ENCODE measurements at regions not wholly inside any gene's neighbourhood (a gene's known extent, or its start where the extent isn't known, plus 50 kb on each side); places are given as distances from the start of the nearest gene placed in this dataset.

DNA sequence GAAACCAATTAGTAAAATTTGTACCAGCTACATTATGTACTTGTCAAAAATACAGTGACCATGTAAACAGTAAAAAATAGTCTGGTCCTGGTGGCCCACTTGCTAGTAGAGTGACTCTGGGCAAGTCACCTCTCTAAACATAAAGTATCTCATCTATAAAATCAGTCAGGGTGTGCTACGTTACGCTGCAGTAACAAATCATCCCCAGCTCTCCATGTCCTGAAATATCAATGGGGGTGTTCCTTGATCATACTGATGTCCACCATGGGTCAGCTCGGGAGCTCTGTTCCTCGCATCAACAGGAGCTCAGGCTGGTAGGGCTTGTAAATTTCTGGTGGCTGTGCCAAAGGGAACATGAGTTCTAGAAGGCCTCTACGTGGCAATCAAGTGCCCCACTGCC lies 268.6 kb downstream of the RAB28 start:
- TF ChIP-seq, protein P1, sequence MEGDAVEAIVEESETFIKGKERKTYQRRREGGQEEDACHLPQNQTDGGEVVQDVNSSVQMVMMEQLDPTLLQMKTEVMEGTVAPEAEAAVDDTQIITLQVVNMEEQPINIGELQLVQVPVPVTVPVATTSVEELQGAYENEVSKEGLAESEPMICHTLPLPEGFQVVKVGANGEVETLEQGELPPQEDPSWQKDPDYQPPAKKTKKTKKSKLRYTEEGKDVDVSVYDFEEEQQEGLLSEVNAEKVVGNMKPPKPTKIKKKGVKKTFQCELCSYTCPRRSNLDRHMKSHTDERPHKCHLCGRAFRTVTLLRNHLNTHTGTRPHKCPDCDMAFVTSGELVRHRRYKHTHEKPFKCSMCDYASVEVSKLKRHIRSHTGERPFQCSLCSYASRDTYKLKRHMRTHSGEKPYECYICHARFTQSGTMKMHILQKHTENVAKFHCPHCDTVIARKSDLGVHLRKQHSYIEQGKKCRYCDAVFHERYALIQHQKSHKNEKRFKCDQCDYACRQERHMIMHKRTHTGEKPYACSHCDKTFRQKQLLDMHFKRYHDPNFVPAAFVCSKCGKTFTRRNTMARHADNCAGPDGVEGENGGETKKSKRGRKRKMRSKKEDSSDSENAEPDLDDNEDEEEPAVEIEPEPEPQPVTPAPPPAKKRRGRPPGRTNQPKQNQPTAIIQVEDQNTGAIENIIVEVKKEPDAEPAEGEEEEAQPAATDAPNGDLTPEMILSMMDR (IDR thresholded peaks at IDR 0.05): no peak
- WGBS, 2 donors: 83 to 91% methylated on average over 5 of the region's 5 CpGs
- no peak for ATAC-seq

DNA sequence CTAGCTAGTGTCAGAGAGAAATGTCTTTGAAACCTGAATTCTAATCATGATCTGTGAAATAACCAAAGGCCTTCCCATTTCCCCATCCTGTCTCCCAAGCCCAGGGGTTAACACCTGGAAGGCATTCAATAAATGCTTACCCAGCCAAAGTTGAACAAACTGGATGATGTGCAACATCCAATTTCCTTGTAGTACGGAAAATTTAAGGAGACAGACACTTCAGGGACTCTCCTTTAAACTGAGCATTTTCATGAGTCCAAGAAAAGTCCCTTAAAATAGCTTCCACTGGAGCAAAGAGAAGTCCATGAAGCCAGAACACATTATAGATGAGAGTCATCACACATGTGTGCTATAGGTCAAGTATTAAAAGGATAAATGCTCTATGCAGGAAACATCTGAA lies 271.2 kb downstream of the RAB28 start:
- TF ChIP-seq, protein P1 (IDR thresholded peaks at IDR 0.05): no peak
- Histone ChIP-seq H3K4me1 (peaks cover 0 to 3% (median 0%) of the 10 kb centered on the region in 9 donors), H3K4me3 (no peak overlapping the region), H3K27me3 (no peaks in the 10 kb centered on the region), H3K27ac (no peak overlapping the region), H3K36me3 (no peaks in the 10 kb centered on the region), H3K9me3 (peaks cover 0 to 10% (median 0%) of the 10 kb centered on the region in 11 donors)
- WGBS, 2 donors: 79 to 91% methylated on average over 1 of the region's 1 CpG
- DNase-seq (no peak), ATAC-seq (no peak)
- intact Hi-C loops (cut with DNase I): no loop called here

More for the DNA sequence above, 268.6 kb downstream of the RAB28 start:
- Histone ChIP-seq H3K27ac (no peak overlapping the region), H3K36me3 (no peaks in the 10 kb centered on the region), H3K9me3 (peaks cover 0 to 10% (median 0%) of the 10 kb centered on the region in 11 donors), H3K27me3 (no peaks in the 10 kb centered on the region), H3K4me1 (peaks cover 0 to 14% (median 0%) of the 10 kb centered on the region in 9 donors), H3K4me3 (no peak overlapping the region)
- DNase-seq: no peak
- intact Hi-C loops (cut with DNase I): no loop called here

DNA sequence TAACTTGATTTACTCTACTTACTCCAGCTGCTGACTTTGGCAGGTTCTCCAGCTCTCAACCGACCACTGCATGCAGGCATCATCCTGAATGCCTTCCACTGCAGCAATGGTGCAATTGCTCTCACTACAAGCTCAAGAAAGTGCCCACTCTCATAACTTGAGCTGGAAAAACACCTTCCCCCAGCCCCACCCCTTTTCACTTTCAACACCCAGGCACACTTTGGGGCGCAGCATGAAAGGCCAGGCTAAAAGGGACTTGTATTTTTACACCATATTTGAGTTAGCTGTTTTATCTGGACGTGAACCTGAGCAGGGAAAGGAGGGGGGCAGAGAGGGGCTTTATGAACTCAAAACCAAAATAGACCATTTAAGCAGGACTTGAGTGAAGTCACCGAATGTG lies 274.5 kb downstream of the RAB28 start:
- no peak for DNase-seq
- intact Hi-C loops (cut with DNase I): no loop called here
- Histone ChIP-seq H3K27ac (no peak overlapping the region), H3K9me3 (no peaks in the 10 kb centered on the region), H3K4me1 (peaks cover 0 to 3% (median 0%) of the 10 kb centered on the region in 9 donors), H3K4me3 (no peak overlapping the region), H3K27me3 (no peaks in the 10 kb centered on the region), H3K36me3 (no peaks in the 10 kb centered on the region)
- TF ChIP-seq, protein P1 (IDR thresholded peaks at IDR 0.05): no peak
- ATAC-seq: no peak
- 78 to 85% methylated on average over 4 of the region's 4 CpGs for WGBS, 2 donors

DNA sequence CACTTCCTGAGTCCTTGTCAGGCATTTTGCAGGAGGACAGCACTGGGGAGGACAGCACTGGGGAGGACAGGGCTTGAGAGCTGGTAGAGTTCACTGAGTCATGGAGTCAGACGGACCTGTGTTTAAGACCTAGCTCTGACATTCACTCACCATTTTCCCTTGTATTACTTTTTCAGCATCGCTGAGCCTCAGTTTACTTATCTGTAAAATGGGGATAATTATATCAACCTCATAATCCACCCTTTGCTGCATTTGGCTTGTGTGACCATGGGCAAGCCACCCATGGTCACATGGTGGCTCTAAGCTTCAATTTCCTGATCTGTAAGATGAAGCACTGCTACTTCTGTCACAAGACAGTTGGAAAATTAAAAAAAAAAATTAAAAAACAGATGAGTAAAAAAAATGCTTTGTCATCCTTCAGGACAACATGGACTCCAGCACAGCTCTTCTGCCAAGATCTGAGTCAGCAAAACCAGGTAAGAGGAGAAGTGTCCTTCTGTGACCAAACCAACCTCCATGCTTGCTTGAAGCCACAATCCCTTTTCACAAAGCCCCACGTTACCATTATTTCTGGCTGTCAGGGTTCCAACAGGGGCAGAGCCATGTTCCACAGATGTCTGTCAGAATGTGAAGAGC lies 275.5 kb downstream of the RAB28 start:
- Histone ChIP-seq H3K4me1 (peaks cover 0 to 3% (median 0%) of the 10 kb centered on the region in 9 donors), H3K9me3 (no peaks in the 10 kb centered on the region), H3K36me3 (no peaks in the 10 kb centered on the region), H3K27me3 (no peaks in the 10 kb centered on the region), H3K4me3 (no peak overlapping the region), H3K27ac (no peak overlapping the region)
- intact Hi-C loops (cut with DNase I): no loop called here
- ATAC-seq: no peak
- TF ChIP-seq, protein P1 (IDR thresholded peaks at IDR 0.05): no peak
- 94 to 95% methylated on average over 3 of the region's 3 CpGs for WGBS, 2 donors
- DNase-seq: no peak
